Activated CD4-positive, alpha-beta T cell treated with anti-CD3 and anti-CD28 coated beads, Interleukin-2, amount 10 ng/mL, durations not matched to agents 24 days and 14 days (primary cell): ENCODE measurements at regions not wholly inside any gene's neighbourhood (a gene's known extent, or its start where the extent isn't known, plus 50 kb on each side); places are given as distances from the start of the nearest gene placed in this dataset.
A peak's percentile ranks its signal among the peaks of the same experiment; 100 is the strongest.
"Not testable (repeated sequence)": the region's sequence is repeated elsewhere in the genome, so short reads cannot be mapped to it uniquely, and the experiment has no call there.

Source experiments
- DNase-seq: peaks from one replicate; pipeline ENCODE4 v3.0.0; 2022
- H3K27ac Mint-ChIP-seq: one replicate; pipeline ENCODE4 v1.8.0; 2022; ENCODE audit warnings: mild to moderate bottlenecking, mixed read lengths
- H3K27me3 Mint-ChIP-seq: one replicate; pipeline ENCODE4 v1.8.0; 2022; ENCODE audit warnings: mixed read lengths
- H3K36me3 Mint-ChIP-seq: one replicate; pipeline ENCODE4 v1.8.0; 2022; ENCODE audit warnings: low read depth, mild to moderate bottlenecking, mixed read lengths
- H3K4me1 Mint-ChIP-seq: one replicate; pipeline ENCODE4 v1.8.0; 2021; ENCODE audit warnings: mixed read lengths
- H3K4me3 Mint-ChIP-seq: one replicate; pipeline ENCODE4 v1.8.0; 2022; ENCODE audit warnings: mild to moderate bottlenecking, moderate library complexity, mixed read lengths
- H3K9me3 Mint-ChIP-seq: one replicate; pipeline ENCODE4 v1.8.0; 2021; ENCODE audit warnings: mixed read lengths
- intact Hi-C: fragments of 100-400 bp; cut with micrococcal nuclease; formaldehyde crosslinking; loops from one replicate; pipeline ENCODE4 v1.15.1; 2023

GRCh38 chr22:17283865-17284264, 64.6 kb upstream of the ADA2 start:
- not testable (repeated sequence) for H3K36me3 Mint-ChIP-seq, DNase-seq, H3K27ac Mint-ChIP-seq, H3K9me3 Mint-ChIP-seq, H3K4me3 Mint-ChIP-seq
- Mint-ChIP-seq H3K27me3 (peaks cover 24% of the 10 kb centered on the region), H3K4me1 (peaks cover 32% of the 10 kb centered on the region)
- intact Hi-C loops: loop anchor here (5.0 kb wide), 1 partner anchor 83 kb away; the partner anchor contains the start of gene CECR2

GRCh38 chr22:17283423-17283822, 64.2 kb upstream of the ADA2 start:
- DNase-seq: no peak
- intact Hi-C loops: loop anchor here (5.0 kb wide), 1 partner anchor 84 kb away; the partner anchor contains the start of gene CECR2
- Mint-ChIP-seq H3K4me1 (peaks cover 31% of the 10 kb centered on the region), H3K27me3 (peaks cover 20% of the 10 kb centered on the region), H3K27ac (peak overlapping the region; percentile 51), H3K4me3 (no peak overlapping the region), H3K36me3 (no peaks in the 10 kb centered on the region), H3K9me3 (no peaks in the 10 kb centered on the region)

GRCh38 chr22:17281440-17281841, 62.2 kb upstream of the ADA2 start:
- Mint-ChIP-seq H3K27ac (peak overlapping the region; percentile 95), H3K36me3 (no peaks in the 10 kb centered on the region), H3K27me3 (peaks cover 14% of the 10 kb centered on the region), H3K4me1 (peaks cover 32% of the 10 kb centered on the region), H3K4me3 (peak overlapping the region; percentile 69), H3K9me3 (no peaks in the 10 kb centered on the region)
- intact Hi-C loops: loop anchor here (2.0 to 5.0 kb wide), 2 partner anchors 39 to 86 kb away; partner anchors contain the start of gene CECR2
- peak; percentile 86 for DNase-seq

- peaks cover 12% of the 10 kb centered on the region for H3K27me3 Mint-ChIP-seq
- no peaks in the 10 kb centered on the region for H3K36me3 Mint-ChIP-seq
- peak overlapping the region; percentile 95 for H3K27ac Mint-ChIP-seq
- peak overlapping the region; percentile 69 for H3K4me3 Mint-ChIP-seq
- no peaks in the 10 kb centered on the region for H3K9me3 Mint-ChIP-seq
- peaks cover 32% of the 10 kb centered on the region for H3K4me1 Mint-ChIP-seq
- DNase-seq: no peak
- intact Hi-C loops: loop anchor here (2.0 to 5.0 kb wide), 2 partner anchors 38 to 86 kb away; partner anchors contain the start of gene CECR2
Measured at GRCh38 chr22:17281026-17281425, 61.8 kb upstream of the ADA2 start.

GRCh38 chr22:17272511-17272991, 53.3 kb upstream of the ADA2 start:
- Mint-ChIP-seq H3K27ac (peak overlapping the region; percentile 64), H3K36me3 (no peaks in the 10 kb centered on the region), H3K4me1 (peaks cover 33% of the 10 kb centered on the region), H3K27me3 (peaks cover 2% of the 10 kb centered on the region), H3K4me3 (no peak overlapping the region), H3K9me3 (no peaks in the 10 kb centered on the region)
- intact Hi-C loops: no loop called here
- DNase-seq: no peak

GRCh38 chr22:17271711-17272451, 52.6 kb upstream of the ADA2 start:
- no peak for DNase-seq
- Mint-ChIP-seq H3K27ac (no peak overlapping the region), H3K27me3 (peaks cover 2% of the 10 kb centered on the region), H3K4me1 (peaks cover 37% of the 10 kb centered on the region), H3K36me3 (no peaks in the 10 kb centered on the region), H3K4me3 (no peak overlapping the region), H3K9me3 (no peaks in the 10 kb centered on the region)
- intact Hi-C loops: no loop called here

- intact Hi-C loops: no loop called here
- H3K4me3 Mint-ChIP-seq: no peak overlapping the region
- H3K36me3 Mint-ChIP-seq: no peaks in the 10 kb centered on the region
- no peak overlapping the region for H3K27ac Mint-ChIP-seq
- H3K9me3 Mint-ChIP-seq: no peaks in the 10 kb centered on the region
- H3K4me1 Mint-ChIP-seq: peaks cover 53% of the 10 kb centered on the region
- H3K27me3 Mint-ChIP-seq: peaks cover 2% of the 10 kb centered on the region
- DNase-seq: no peak
Measured at GRCh38 chr22:17269607-17270261, 50.5 kb upstream of the ADA2 start.

GRCh38 chr22:17269224-17269606, 50.0 kb upstream of the ADA2 start:
- Mint-ChIP-seq H3K27ac (no peak overlapping the region), H3K9me3 (no peaks in the 10 kb centered on the region), H3K36me3 (no peaks in the 10 kb centered on the region), H3K4me1 (peaks cover 53% of the 10 kb centered on the region), H3K27me3 (peaks cover 2% of the 10 kb centered on the region), H3K4me3 (no peak overlapping the region)
- intact Hi-C loops: no loop called here
- DNase-seq: no peak
